NCI-H345 treated with DMSO at 0.1 percent for 48 hours (cell line): ENCODE measurements at regions not wholly inside any gene's neighbourhood (a gene's known extent, or its start where the extent isn't known, plus 50 kb on each side); places are given as distances from the start of the nearest gene placed in this dataset.
"Not testable (repeated sequence)": the region's sequence is repeated elsewhere in the genome, so short reads cannot be mapped to it uniquely, and the experiment has no call there.

ENCODE experiments used
- DNase-seq: peaks from one replicate; lab custom pipeline; 2025; ENCODE audit not compliant: unreplicated experiment; lab: John Stamatoyannopoulos, UW

- no peak for DNase-seq
Measured at GRCh38 chr3:70658513-70659310, 346.3 kb upstream of the MDFIC2 start.

- DNase-seq, result no peak
Measured at GRCh38 chr3:70657454-70657853, 345.0 kb upstream of the MDFIC2 start.

GRCh38 chr3:70647823-70648222 is 335.4 kb upstream of the MDFIC2 start:
- DNase-seq, result no peak

GRCh38 chr3:70647094-70647493 is 334.7 kb upstream of the MDFIC2 start:
- no peak for DNase-seq

- DNase-seq, result no peak
Measured at GRCh38 chr3:70646635-70647034, 334.2 kb upstream of the MDFIC2 start.

GRCh38 chr3:70640481-70640880 is 328.0 kb upstream of the MDFIC2 start:
- DNase-seq, result no peak

GRCh38 chr3:70635301-70635700 is 322.9 kb upstream of the MDFIC2 start:
- DNase-seq, result no peak

- no peak for DNase-seq
Measured at GRCh38 chr3:70631716-70632307, 319.4 kb upstream of the MDFIC2 start.

GRCh38 chr3:70621451-70621850 is 309.0 kb upstream of the MDFIC2 start:
- no peak for DNase-seq

- no peak for DNase-seq
Measured at GRCh38 chr3:70620956-70621355, 308.5 kb upstream of the MDFIC2 start.

GRCh38 chr3:70620367-70620766 is 307.9 kb upstream of the MDFIC2 start:
- no peak for DNase-seq

- no peak for DNase-seq
Measured at GRCh38 chr3:70618151-70618550, 305.7 kb upstream of the MDFIC2 start.

- not testable (repeated sequence) for DNase-seq
Measured at GRCh38 chr3:70617349-70617748, 304.9 kb upstream of the MDFIC2 start.

- no peak for DNase-seq
Measured at GRCh38 chr3:70615286-70615685, 302.8 kb upstream of the MDFIC2 start.

- no peak for DNase-seq
Measured at GRCh38 chr3:70614111-70614510, 301.7 kb upstream of the MDFIC2 start.

GRCh38 chr3:70612920-70613319 is 300.5 kb upstream of the MDFIC2 start:
- no peak for DNase-seq

- DNase-seq, result not testable (repeated sequence)
Measured at GRCh38 chr3:70611667-70612277, 299.3 kb upstream of the MDFIC2 start.

GRCh38 chr3:70608434-70608833 is 296.0 kb upstream of the MDFIC2 start:
- DNase-seq, result no peak

- DNase-seq, result no peak
Measured at GRCh38 chr3:70607469-70607868, 295.0 kb upstream of the MDFIC2 start.

- DNase-seq, result no peak
Measured at GRCh38 chr3:70606018-70606417, 293.6 kb upstream of the MDFIC2 start.

- no peak for DNase-seq
Measured at GRCh38 chr3:70603103-70603502, 290.7 kb upstream of the MDFIC2 start.

GRCh38 chr3:70597312-70597711 is 284.9 kb upstream of the MDFIC2 start:
- DNase-seq, result no peak
